ENCODE measurements at regions not wholly inside any gene's neighbourhood (a gene's known extent, or its start where the extent isn't known, plus 50 kb on each side); places are given as distances from the start of the nearest gene placed in this dataset.

DNA sequence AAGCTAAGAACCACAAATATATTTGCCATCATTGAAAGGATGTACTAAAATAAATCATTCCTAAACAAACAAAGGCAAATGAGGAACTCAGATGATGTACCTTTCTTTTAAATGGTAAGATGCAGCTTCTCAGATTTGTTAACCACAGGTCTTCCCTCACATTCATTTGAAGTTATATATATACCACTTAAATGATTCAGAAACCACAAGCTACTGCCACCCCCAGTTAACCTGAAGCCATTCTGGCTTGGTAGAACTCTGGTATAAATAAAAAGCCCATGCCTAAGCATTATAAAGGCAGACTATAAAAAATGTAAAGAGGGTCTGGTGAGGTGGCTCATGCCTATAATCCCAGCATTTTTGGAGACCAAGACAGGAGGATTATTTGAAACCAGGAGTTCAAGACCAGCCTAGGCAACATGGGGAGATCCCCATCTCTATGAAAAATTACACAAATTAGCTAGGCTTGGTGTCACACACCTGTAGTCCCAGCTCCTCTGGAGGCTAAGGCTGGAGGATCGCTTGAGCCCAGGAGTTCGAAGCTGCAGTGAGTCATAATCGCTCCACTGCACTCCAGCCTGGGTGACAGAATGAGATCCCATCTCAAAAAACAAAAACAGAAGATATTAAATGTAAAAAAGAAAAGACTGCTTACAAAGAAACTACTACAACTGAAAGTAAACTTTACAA is 1185.3 kb downstream of the JRKL start:
- no peak for DNase-seq (ENCODE audit: low read depth)
- H3K4me3 ChIP-seq (ENCODE audit: low read depth, low read length) = no peak overlapping the region

DNA sequence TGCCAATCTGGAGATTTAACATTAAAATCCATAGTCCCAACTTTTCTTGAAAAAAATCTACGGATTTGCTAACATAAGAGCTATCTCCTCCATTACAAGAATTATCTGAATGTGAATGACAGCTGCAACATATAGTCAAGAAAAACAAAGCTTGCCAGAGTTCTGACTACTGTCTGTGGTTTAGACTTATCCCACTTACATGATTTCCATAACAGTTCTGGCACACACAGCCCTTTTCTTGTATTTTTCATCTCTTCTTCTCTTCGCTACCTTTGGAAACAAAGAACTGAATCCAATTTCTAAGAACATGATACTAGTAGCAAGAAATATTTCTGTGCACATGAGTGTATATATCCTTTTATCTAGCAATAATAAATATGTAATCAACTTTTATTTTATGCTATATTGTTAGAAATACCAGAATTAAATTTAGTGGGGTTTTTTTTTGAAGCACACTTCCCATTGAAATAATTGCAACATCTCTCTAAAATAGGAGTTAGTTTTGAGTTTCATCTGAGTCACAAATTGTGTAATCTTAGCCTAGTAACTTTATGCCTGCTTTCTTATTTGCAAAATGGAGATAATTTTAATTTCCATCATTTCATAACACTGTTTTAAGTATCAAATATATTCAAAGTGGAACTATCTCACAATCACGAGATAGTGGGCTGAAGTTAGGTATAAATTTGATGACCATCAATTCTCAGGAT is 1217.6 kb downstream of the JRKL start:
- H3K4me3 ChIP-seq (ENCODE audit: low read depth, low read length) = no peak overlapping the region
- DNase-seq (ENCODE audit: low read depth) = peak; percentile 2
- TF ChIP-seq, protein P1, sequence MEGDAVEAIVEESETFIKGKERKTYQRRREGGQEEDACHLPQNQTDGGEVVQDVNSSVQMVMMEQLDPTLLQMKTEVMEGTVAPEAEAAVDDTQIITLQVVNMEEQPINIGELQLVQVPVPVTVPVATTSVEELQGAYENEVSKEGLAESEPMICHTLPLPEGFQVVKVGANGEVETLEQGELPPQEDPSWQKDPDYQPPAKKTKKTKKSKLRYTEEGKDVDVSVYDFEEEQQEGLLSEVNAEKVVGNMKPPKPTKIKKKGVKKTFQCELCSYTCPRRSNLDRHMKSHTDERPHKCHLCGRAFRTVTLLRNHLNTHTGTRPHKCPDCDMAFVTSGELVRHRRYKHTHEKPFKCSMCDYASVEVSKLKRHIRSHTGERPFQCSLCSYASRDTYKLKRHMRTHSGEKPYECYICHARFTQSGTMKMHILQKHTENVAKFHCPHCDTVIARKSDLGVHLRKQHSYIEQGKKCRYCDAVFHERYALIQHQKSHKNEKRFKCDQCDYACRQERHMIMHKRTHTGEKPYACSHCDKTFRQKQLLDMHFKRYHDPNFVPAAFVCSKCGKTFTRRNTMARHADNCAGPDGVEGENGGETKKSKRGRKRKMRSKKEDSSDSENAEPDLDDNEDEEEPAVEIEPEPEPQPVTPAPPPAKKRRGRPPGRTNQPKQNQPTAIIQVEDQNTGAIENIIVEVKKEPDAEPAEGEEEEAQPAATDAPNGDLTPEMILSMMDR (IDR thresholded peaks at IDR 0.05; ENCODE audit: insufficient read depth, low read length) = no peak

More for the DNA sequence above, 1185.3 kb downstream of the JRKL start:
- TF ChIP-seq, protein P1 (IDR thresholded peaks at IDR 0.05; ENCODE audit: insufficient read depth, low read length) = no peak

DNA sequence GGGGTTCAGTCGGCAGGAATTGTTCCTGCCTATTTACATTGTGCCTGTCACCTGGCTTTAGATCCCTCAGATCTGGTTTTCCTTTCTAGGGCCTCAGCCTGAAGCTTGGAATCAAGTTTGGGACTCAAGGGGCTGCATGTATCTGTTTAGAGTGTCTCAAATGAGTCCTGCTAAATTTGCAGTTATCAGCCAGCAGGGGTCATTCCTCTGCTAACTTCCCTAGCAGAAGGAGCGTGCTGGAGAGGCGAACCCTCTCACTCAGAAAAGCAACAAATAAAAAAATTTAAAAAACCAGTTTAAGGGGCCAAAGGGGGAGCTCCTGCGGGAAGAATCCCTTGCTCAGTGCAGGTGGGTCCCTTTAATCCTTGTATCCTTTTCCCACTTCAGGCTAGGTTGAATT is 1220.2 kb downstream of the JRKL start:
- TF ChIP-seq, protein P1 (IDR thresholded peaks at IDR 0.05; ENCODE audit: insufficient read depth, low read length) = no peak
- DNase-seq (ENCODE audit: low read depth) = peak; percentile 2
- no peak overlapping the region for H3K4me3 ChIP-seq (ENCODE audit: low read depth, low read length)

DNA sequence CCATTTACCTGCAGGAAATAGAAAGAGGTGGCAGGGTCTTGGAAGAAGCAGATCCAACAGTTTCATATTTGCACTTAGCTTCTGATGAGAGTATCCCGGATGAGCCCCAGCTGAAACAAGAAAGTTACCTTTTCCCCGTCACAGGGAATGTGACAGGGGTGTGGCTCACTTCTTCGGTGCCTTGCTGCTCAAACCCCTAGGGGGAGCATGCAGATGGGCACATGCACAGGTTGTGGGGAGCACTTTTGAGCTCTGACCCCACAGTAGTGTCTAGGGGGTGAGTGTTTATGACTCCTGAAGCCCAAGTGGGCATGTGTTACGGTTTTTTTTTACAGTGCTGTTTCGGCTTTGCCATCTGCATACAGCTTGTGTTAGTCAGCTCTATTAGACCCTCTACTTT is 1221.0 kb downstream of the JRKL start:
- TF ChIP-seq, protein P1 (IDR thresholded peaks at IDR 0.05; ENCODE audit: insufficient read depth, low read length) = no peak
- no peak overlapping the region for H3K4me3 ChIP-seq (ENCODE audit: low read depth, low read length)
- DNase-seq (ENCODE audit: low read depth) = no peak

DNA sequence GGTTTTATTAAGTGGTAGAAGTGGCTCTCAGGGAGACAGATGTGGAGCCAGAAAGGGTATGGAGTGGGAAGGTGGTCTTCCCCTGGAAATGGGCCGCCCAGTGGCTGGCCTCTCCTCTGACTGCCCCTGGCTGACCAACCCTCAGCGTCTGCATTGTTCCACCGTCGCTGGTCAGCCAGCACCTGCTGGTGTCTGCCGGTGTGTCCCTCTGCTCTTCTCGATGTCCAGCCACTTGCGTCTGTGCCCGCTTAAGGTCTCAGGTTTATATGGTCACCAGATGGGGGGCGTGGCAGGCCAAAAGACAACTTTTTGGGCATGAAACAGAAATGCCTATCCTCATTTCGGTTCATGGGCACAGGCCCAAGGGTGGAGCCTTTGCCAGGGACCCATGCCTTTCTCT is 1221.5 kb downstream of the JRKL start:
- TF ChIP-seq, protein P1 (IDR thresholded peaks at IDR 0.05; ENCODE audit: insufficient read depth, low read length) = no peak
- no peak for DNase-seq (ENCODE audit: low read depth)

DNA sequence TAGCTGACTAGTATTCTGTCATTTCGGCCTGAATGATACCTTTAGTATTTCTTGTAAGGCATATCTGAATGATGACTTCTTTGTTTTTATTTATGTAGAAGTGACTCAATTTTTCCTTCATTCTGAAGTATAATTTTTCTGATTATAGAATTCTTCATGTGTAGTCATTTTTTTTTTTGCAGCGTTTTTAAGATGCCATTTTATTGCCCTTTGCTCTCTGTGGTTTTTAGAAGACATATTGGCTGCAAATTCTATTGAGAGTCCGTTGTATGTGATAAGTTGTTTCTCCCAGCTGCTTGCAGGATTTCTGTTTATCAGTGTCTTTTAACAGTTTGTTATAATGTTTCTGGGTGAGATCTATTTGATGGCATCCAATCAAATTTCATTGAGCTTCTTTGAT is 1224.8 kb downstream of the JRKL start:
- H3K4me3 ChIP-seq (ENCODE audit: low read depth, low read length) = no peak overlapping the region
- DNase-seq (ENCODE audit: low read depth) = peak; percentile 4

More for the DNA sequence above, 1221.5 kb downstream of the JRKL start:
- no peak overlapping the region for H3K4me3 ChIP-seq (ENCODE audit: low read depth, low read length)

More for the DNA sequence above, 1224.8 kb downstream of the JRKL start:
- TF ChIP-seq, protein P1 (IDR thresholded peaks at IDR 0.05; ENCODE audit: insufficient read depth, low read length) = no peak

Data from fibroblast of the aortic adventitia (primary cell).